CD8-positive, alpha-beta memory T cell (primary cell): ENCODE measurements at regions not wholly inside any gene's neighbourhood (a gene's known extent, or its start where the extent isn't known, plus 50 kb on each side); places are given as distances from the start of the nearest gene placed in this dataset.

Experiments used
- CTCF ChIA-PET: fragments of 350-600 bp; sonication (Branson Sonifier 250); formaldehyde crosslinking; loops from one replicate; lab custom pipeline; 2021; ENCODE audit warnings: antibody characterized with exemption; lab: Charles Lee
- POLR2A ChIA-PET: fragments of 350-600 bp; sonication (Branson Sonifier 250); formaldehyde crosslinking; loops from one replicate; lab custom pipeline; 2021; ENCODE audit warnings: antibody characterized with exemption; lab: Charles Lee
- DNase-seq, 5 donors: peaks; one replicate each; pipeline versions ENCODE4 v3.0.0 to v3.0.0-alpha.2; 2020 to 2022; ENCODE audit warnings: mixed read lengths in 1 of 5
- H3K27ac ChIP-seq: one replicate; pipeline ENCODE4 v1.7.0; 2013; ENCODE audit warnings: low read depth, mild to moderate bottlenecking, low read length, moderate library complexity
- H3K27me3 ChIP-seq: 2 replicates; pipeline ENCODE4 v1.7.0; 2013; ENCODE audit warnings: low read length, mild to moderate bottlenecking; ENCODE audit not compliant: insufficient read depth, poor library complexity, severe bottlenecking
- H3K36me3 ChIP-seq: 2 replicates; pipeline ENCODE4 v1.7.0; 2013; ENCODE audit warnings: mild to moderate bottlenecking, low read length, moderate library complexity; ENCODE audit not compliant: insufficient read depth
- H3K4me1 ChIP-seq: 2 replicates; pipeline ENCODE4 v1.7.0; 2013; ENCODE audit warnings: mild to moderate bottlenecking, low read length, moderate library complexity; ENCODE audit not compliant: insufficient read depth
- H3K4me3 ChIP-seq: 2 replicates; pipeline ENCODE4 v1.7.0; 2013; ENCODE audit warnings: mild to moderate bottlenecking, low read length
- H3K9me3 ChIP-seq: 2 replicates; pipeline ENCODE4 v1.7.0; 2013; ENCODE audit warnings: mild to moderate bottlenecking, low read length
- H3K27ac Mint-ChIP-seq, 8 donors: one replicate each; pipeline ENCODE4 v1.8.0; 2020 to 2021; ENCODE audit warnings: mixed read lengths in 8 of 8, mild to moderate bottlenecking in 6 of 8, inconsistent platforms in 3 of 8, moderate library complexity in 3 of 8
- H3K27me3 Mint-ChIP-seq, 2 donors: one replicate each; pipeline ENCODE4 v1.8.0; 2020 to 2021; ENCODE audit warnings: mixed read lengths in 2 of 2, mild to moderate bottlenecking in 1 of 2, moderate library complexity in 1 of 2
- H3K36me3 Mint-ChIP-seq, 3 donors: one replicate each; pipeline ENCODE4 v1.8.0; 2020 to 2021; ENCODE audit warnings: mixed read lengths in 3 of 3, inconsistent platforms in 1 of 3, mild to moderate bottlenecking in 1 of 3
- H3K4me1 Mint-ChIP-seq, 3 donors: one replicate each; pipeline ENCODE4 v1.8.0; 2020 to 2021; ENCODE audit warnings: mixed read lengths in 3 of 3, inconsistent platforms in 1 of 3, mild to moderate bottlenecking in 1 of 3
- H3K4me3 Mint-ChIP-seq, 7 donors: one replicate each; pipeline ENCODE4 v1.8.0; 2020 to 2021; ENCODE audit warnings: mixed read lengths in 7 of 7, mild to moderate bottlenecking in 6 of 7, moderate library complexity in 4 of 7, inconsistent platforms in 2 of 7
- H3K9me3 Mint-ChIP-seq, 5 donors: one replicate each; pipeline ENCODE4 v1.8.0; 2020 to 2022; ENCODE audit warnings: mixed read lengths in 5 of 5, mild to moderate bottlenecking in 3 of 5, moderate library complexity in 2 of 5, inconsistent platforms in 1 of 5

DNA sequence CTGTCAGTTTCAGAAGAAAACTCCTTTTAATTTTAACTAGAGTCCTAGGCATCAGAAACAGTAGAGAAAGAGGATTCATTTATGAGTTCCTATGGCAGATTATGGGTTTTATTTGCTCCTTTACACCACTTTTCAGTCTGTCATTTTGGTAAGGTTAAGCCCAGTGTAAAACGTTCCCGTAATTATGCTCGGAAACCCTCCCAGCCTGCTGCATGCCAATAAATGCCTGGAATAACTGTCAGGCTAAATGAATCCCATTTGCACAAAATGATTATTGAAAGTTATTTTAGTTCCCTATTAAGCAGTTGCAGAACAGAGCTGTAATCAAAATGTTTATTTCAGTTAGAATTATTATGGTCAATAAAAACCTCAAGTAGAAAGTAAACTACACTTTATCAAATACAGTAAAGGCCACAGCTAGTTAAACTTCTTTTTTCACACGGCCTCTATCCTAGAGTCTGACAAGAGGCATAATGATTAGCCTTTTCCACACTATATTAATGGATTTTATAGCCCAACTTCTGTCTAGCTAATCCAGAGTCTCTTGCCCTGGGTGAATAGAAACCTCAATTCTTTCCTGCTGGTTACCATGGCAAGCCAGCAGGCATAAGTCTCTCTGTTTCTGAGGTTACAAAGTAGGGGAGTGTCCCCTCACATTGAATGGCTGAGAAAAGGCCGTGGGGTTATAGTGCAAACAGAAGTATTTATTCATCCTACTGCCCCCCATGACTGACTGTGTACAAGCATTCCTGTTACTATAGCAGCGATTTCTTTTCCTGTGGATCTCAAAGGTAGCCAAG is 80.8 kb upstream of the NPVF start:
- H3K27ac ChIP-seq: no peak overlapping the region
- no peak overlapping the region for H3K4me3 ChIP-seq
- CTCF ChIA-PET: no interaction called here
- H3K36me3 ChIP-seq: no peaks in the 10 kb centered on the region
- no peak overlapping the region for H3K4me3 Mint-ChIP-seq
- no peaks in the 10 kb centered on the region for H3K36me3 Mint-ChIP-seq
- H3K27me3 Mint-ChIP-seq: peaks cover 7 to 27% of the 10 kb centered on the region in 2 donors
- no peaks in the 10 kb centered on the region for H3K4me1 Mint-ChIP-seq
- H3K9me3 ChIP-seq: no peaks in the 10 kb centered on the region
- H3K27me3 ChIP-seq: no peaks in the 10 kb centered on the region
- no peaks in the 10 kb centered on the region for H3K4me1 ChIP-seq
- DNase-seq: no peak
- H3K27ac Mint-ChIP-seq: no peak overlapping the region
- H3K9me3 Mint-ChIP-seq: no peaks in the 10 kb centered on the region
- POLR2A ChIA-PET: no interaction called here

DNA sequence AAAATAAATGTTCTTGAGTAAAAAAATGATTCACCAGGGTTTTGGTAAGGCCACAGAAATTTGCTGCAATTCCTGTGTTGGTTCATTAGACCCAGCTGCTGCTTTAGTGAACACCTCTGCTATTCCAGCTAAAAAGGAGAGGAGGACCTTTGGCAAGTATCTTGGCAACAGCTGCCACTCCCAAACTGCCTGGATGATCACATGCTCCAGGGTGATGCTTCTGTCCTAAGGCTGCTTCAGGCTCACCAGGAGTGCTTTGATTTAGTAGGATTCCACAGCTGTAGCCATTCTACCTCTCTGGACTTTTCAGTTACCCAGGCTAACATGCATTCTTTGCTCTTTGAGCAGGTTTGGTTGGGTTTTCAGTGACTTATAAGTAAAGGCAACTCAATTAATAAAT is 82.6 kb upstream of the NPVF start:
- Mint-ChIP-seq H3K4me1 (no peaks in the 10 kb centered on the region), H3K9me3 (no peaks in the 10 kb centered on the region), H3K27me3 (peaks cover 7 to 25% of the 10 kb centered on the region in 2 donors), H3K27ac (no peak overlapping the region), H3K4me3 (no peak overlapping the region), H3K36me3 (no peaks in the 10 kb centered on the region)
- no peaks in the 10 kb centered on the region for H3K36me3 ChIP-seq
- no peaks in the 10 kb centered on the region for H3K4me1 ChIP-seq
- DNase-seq: no peak
- H3K9me3 ChIP-seq: no peaks in the 10 kb centered on the region
- ChIA-PET POLR2A (no interaction called here), CTCF (no interaction called here)
- H3K27ac ChIP-seq: no peak overlapping the region
- H3K4me3 ChIP-seq: no peak overlapping the region
- H3K27me3 ChIP-seq: no peaks in the 10 kb centered on the region

DNA sequence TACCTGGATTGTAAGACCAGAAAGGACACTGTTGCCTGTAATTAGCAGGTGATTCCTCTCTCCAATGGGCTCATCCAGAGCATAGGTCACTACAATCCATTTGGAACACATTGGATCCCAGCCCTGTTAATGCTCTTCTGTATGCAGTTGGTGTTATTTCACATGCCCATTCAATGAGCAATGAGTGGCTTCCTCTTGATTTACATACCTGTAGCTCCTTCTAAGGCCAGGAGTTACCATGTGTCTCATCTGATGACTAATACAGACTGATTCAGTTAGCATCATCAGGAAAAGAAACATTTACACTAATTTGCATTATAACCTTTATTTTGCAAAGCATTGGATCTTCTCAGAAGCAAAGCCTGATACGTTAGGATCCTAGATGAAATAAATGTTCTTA is 83.1 kb upstream of the NPVF start:
- CTCF ChIA-PET: no interaction called here
- Mint-ChIP-seq H3K36me3 (no peaks in the 10 kb centered on the region), H3K4me3 (no peak overlapping the region), H3K4me1 (no peaks in the 10 kb centered on the region), H3K27me3 (peaks cover 7 to 24% of the 10 kb centered on the region in 2 donors), H3K9me3 (no peaks in the 10 kb centered on the region), H3K27ac (no peak overlapping the region)
- H3K4me3 ChIP-seq: no peak overlapping the region
- H3K27me3 ChIP-seq: no peaks in the 10 kb centered on the region
- no peak overlapping the region for H3K27ac ChIP-seq
- no peaks in the 10 kb centered on the region for H3K36me3 ChIP-seq
- POLR2A ChIA-PET: no interaction called here
- no peak for DNase-seq
- H3K9me3 ChIP-seq: no peaks in the 10 kb centered on the region
- H3K4me1 ChIP-seq: no peaks in the 10 kb centered on the region

DNA sequence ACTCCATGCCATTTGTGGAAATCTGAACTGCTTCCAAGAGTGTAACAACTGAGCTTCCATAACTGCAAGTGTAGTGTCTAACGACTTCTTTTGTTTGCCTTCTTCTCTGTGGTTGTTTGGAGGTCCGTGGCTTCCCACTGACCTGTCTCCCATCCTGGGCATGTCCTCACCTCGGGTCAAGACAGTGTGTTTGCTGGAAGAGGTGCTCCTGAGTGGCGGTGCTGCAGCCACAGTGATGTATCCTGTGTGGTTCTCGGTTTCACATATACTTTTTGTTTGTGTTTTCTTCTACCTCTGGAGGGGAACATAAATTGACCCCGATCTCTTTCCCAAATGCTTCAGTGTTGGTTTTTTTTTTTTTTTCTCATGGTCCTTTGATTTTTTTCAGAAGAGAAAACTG is 84.7 kb upstream of the NPVF start:
- Mint-ChIP-seq H3K36me3 (no peaks in the 10 kb centered on the region), H3K4me1 (no peaks in the 10 kb centered on the region), H3K4me3 (no peak overlapping the region), H3K27ac (no peak overlapping the region), H3K9me3 (no peaks in the 10 kb centered on the region), H3K27me3 (peaks cover 10 to 26% of the 10 kb centered on the region in 2 donors)
- no peaks in the 10 kb centered on the region for H3K4me1 ChIP-seq
- DNase-seq: no peak
- CTCF ChIA-PET: no interaction called here
- POLR2A ChIA-PET: no interaction called here
- H3K4me3 ChIP-seq: no peak overlapping the region
- H3K9me3 ChIP-seq: no peaks in the 10 kb centered on the region
- no peak overlapping the region for H3K27ac ChIP-seq
- H3K36me3 ChIP-seq: no peaks in the 10 kb centered on the region
- no peaks in the 10 kb centered on the region for H3K27me3 ChIP-seq

DNA sequence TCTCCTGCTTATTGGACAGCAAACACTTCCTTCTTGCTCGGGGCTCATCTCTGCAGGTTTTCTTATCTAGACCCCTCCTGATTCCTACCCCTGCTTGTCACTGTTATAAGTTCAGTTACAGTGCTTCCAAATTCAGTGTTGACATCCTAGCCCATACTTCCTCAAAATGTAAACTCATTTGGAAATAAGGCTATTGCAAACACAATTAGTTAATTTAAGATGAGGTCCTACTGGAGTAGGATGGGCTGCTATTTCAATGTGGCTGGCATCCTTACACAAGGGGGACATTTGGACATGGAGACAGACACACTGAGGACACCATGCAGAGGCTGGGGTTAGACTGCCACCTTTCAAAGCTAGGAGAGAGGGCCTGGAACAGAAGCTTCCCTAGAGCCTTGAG is 85.2 kb upstream of the NPVF start:
- no peak overlapping the region for H3K4me3 Mint-ChIP-seq
- no peaks in the 10 kb centered on the region for H3K4me1 Mint-ChIP-seq
- H3K9me3 Mint-ChIP-seq: no peaks in the 10 kb centered on the region
- no peaks in the 10 kb centered on the region for H3K36me3 ChIP-seq
- H3K36me3 Mint-ChIP-seq: no peaks in the 10 kb centered on the region
- H3K4me3 ChIP-seq: no peak overlapping the region
- no peaks in the 10 kb centered on the region for H3K4me1 ChIP-seq
- DNase-seq: no peak
- H3K27me3 Mint-ChIP-seq: peaks cover 10 to 21% of the 10 kb centered on the region in 2 donors
- H3K27ac Mint-ChIP-seq: no peak overlapping the region
- no peaks in the 10 kb centered on the region for H3K27me3 ChIP-seq
- ChIA-PET CTCF (no interaction called here), POLR2A (no interaction called here)
- no peaks in the 10 kb centered on the region for H3K9me3 ChIP-seq
- H3K27ac ChIP-seq: no peak overlapping the region

DNA sequence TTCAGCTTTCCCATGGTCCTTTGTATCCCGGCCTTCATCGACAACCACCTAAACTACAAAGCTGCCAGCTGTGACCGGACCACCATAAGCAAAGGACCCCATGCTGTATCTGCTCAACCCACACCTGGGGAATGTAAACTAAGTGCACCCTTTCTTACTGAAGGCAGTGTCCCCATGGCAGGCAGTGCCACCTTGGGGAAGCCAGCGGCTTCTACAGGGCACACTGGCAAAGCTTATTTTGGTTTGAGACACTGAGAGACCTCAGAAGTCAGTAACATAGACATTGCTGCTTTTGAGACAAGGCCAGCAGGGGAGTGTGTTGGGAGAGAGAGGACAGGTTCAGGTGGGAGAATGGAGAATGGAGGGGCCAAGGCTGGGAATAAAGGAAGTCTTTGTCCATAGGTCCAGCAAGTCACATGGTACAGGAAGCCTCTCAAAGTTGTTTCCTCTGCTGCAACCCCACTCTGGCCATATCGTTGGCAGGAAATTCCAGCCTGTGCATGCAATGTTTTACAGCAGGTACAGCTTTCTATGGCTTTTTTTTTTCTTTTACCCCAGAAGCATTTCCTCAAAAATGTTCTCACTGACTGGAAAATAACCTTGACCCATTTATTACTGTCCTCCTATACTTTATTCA is 85.9 kb upstream of the NPVF start:
- H3K36me3 ChIP-seq: no peaks in the 10 kb centered on the region
- no peaks in the 10 kb centered on the region for H3K9me3 ChIP-seq
- DNase-seq: no peak
- H3K27me3 ChIP-seq: no peaks in the 10 kb centered on the region
- no peak overlapping the region for H3K4me3 ChIP-seq
- ChIA-PET CTCF (no interaction called here), POLR2A (no interaction called here)
- H3K27ac Mint-ChIP-seq: no peak overlapping the region
- no peaks in the 10 kb centered on the region for H3K4me1 Mint-ChIP-seq
- H3K27me3 Mint-ChIP-seq: peaks cover 10 to 20% of the 10 kb centered on the region in 2 donors
- no peak overlapping the region for H3K27ac ChIP-seq
- H3K4me1 ChIP-seq: no peaks in the 10 kb centered on the region
- no peaks in the 10 kb centered on the region for H3K9me3 Mint-ChIP-seq
- no peak overlapping the region for H3K4me3 Mint-ChIP-seq
- no peaks in the 10 kb centered on the region for H3K36me3 Mint-ChIP-seq

GRCh38 chr7:25314731-25315267 is 86.5 kb upstream of the NPVF start:
- Mint-ChIP-seq H3K27ac (no peak overlapping the region), H3K27me3 (peaks cover 10 to 20% of the 10 kb centered on the region in 2 donors), H3K4me3 (no peak overlapping the region), H3K9me3 (no peaks in the 10 kb centered on the region), H3K4me1 (no peaks in the 10 kb centered on the region), H3K36me3 (no peaks in the 10 kb centered on the region)
- no peaks in the 10 kb centered on the region for H3K27me3 ChIP-seq
- no peaks in the 10 kb centered on the region for H3K4me1 ChIP-seq
- no peaks in the 10 kb centered on the region for H3K9me3 ChIP-seq
- ChIA-PET CTCF (no interaction called here), POLR2A (no interaction called here)
- no peak overlapping the region for H3K4me3 ChIP-seq
- no peaks in the 10 kb centered on the region for H3K36me3 ChIP-seq
- no peak for DNase-seq
- no peak overlapping the region for H3K27ac ChIP-seq

GRCh38 chr7:25316366-25316765 is 88.1 kb upstream of the NPVF start:
- Histone ChIP-seq H3K4me1 (no peaks in the 10 kb centered on the region), H3K36me3 (no peaks in the 10 kb centered on the region), H3K27me3 (no peaks in the 10 kb centered on the region), H3K9me3 (no peaks in the 10 kb centered on the region), H3K4me3 (no peak overlapping the region), H3K27ac (no peak overlapping the region)
- ChIA-PET POLR2A (no interaction called here), CTCF (no interaction called here)
- peaks cover 10 to 20% of the 10 kb centered on the region in 2 donors for H3K27me3 Mint-ChIP-seq
- no peaks in the 10 kb centered on the region for H3K4me1 Mint-ChIP-seq
- H3K27ac Mint-ChIP-seq: no peak overlapping the region
- no peaks in the 10 kb centered on the region for H3K36me3 Mint-ChIP-seq
- no peak for DNase-seq
- no peaks in the 10 kb centered on the region for H3K9me3 Mint-ChIP-seq
- H3K4me3 Mint-ChIP-seq: no peak overlapping the region
